Peyer's patch (tissue), 4 donors: ENCODE measurements at regions not wholly inside any gene's neighbourhood (a gene's known extent, or its start where the extent isn't known, plus 50 kb on each side); places are given as distances from the start of the nearest gene placed in this dataset.

ENCODE experiments used
- CTCF ChIP-seq, 6 experiments: fragments of 450-650 bp in 4 of 6; fragments of 200-600 bp in 2 of 6; sonication (generic) in 1 of 6; IDR thresholded peaks; one replicate each; pipeline ENCODE4 v1.5.1; 2017 to 2019; ENCODE audit warnings: antibody characterized with exemption in 6 of 6, mild to moderate bottlenecking in 3 of 6, moderate library complexity in 1 of 6
- POLR2A ChIP-seq, 2 donors: fragments of 450-650 bp; IDR thresholded peaks; one replicate each; pipeline ENCODE4 v1.5.1; 2017; ENCODE audit warnings: antibody characterized with exemption in 2 of 2, mild to moderate bottlenecking in 2 of 2, moderate library complexity in 2 of 2

GRCh38 chr14:85300107-85300506 lies 229.8 kb upstream of the FLRT2 start:
- TF ChIP-seq CTCF (IDR thresholded peaks at IDR 0.05) (no peak), POLR2A (IDR thresholded peaks at IDR 0.05) (no peak)
